ENCODE measurements at regions not wholly inside any gene's neighbourhood (a gene's known extent, or its start where the extent isn't known, plus 50 kb on each side); places are given as distances from the start of the nearest gene placed in this dataset.

- TF ChIP-seq CHD2 (IDR thresholded peaks at IDR 0.05; ENCODE audit: low read length, partially characterized antibody) (no peak), NFIC (IDR thresholded peaks at IDR 0.05; ENCODE audit: borderline replicate concordance) (no peak), FOSL2 (IDR thresholded peaks at IDR 0.05; ENCODE audit: borderline replicate concordance, low read depth) (no peak), FOXJ3 (CRISPR knock-in tag; IDR thresholded peaks at IDR 0.05) (no peak), EP300 (IDR thresholded peaks at IDR 0.05; ENCODE audit: borderline replicate concordance in 1 of 2, low read depth in 1 of 2, low read length in 1 of 2) (no peak), MXI1 (IDR thresholded peaks at IDR 0.05; ENCODE audit: low read depth, low read length) (no peak), JUND (IDR thresholded peaks at IDR 0.05) (no peak), GATA2 (CRISPR knock-in tag; IDR thresholded peaks at IDR 0.05) (no peak), FOXM1 (IDR thresholded peaks at IDR 0.05; ENCODE audit: low read depth) (no peak), POLR2AphosphoS5 (IDR thresholded peaks at IDR 0.05; ENCODE audit: low read depth, low read length) (no peak), GABPA (IDR thresholded peaks at IDR 0.05; ENCODE audit: low read depth) (no peak), RAD21 (IDR thresholded peaks at IDR 0.05; ENCODE audit: low read length) (no peak), SMC3 (IDR thresholded peaks at IDR 0.05; ENCODE audit: low read depth, low read length) (no peak)
- TF ChIP-seq, protein P1, sequence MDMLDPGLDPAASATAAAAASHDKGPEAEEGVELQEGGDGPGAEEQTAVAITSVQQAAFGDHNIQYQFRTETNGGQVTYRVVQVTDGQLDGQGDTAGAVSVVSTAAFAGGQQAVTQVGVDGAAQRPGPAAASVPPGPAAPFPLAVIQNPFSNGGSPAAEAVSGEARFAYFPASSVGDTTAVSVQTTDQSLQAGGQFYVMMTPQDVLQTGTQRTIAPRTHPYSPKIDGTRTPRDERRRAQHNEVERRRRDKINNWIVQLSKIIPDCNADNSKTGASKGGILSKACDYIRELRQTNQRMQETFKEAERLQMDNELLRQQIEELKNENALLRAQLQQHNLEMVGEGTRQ (IDR thresholded peaks at IDR 0.05; ENCODE audit: borderline replicate concordance, low read depth, low read length): no peak
- TF ChIP-seq, protein P2, sequence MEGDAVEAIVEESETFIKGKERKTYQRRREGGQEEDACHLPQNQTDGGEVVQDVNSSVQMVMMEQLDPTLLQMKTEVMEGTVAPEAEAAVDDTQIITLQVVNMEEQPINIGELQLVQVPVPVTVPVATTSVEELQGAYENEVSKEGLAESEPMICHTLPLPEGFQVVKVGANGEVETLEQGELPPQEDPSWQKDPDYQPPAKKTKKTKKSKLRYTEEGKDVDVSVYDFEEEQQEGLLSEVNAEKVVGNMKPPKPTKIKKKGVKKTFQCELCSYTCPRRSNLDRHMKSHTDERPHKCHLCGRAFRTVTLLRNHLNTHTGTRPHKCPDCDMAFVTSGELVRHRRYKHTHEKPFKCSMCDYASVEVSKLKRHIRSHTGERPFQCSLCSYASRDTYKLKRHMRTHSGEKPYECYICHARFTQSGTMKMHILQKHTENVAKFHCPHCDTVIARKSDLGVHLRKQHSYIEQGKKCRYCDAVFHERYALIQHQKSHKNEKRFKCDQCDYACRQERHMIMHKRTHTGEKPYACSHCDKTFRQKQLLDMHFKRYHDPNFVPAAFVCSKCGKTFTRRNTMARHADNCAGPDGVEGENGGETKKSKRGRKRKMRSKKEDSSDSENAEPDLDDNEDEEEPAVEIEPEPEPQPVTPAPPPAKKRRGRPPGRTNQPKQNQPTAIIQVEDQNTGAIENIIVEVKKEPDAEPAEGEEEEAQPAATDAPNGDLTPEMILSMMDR (IDR thresholded peaks at IDR 0.05): no peak
- TF ChIP-seq, protein P3, sequence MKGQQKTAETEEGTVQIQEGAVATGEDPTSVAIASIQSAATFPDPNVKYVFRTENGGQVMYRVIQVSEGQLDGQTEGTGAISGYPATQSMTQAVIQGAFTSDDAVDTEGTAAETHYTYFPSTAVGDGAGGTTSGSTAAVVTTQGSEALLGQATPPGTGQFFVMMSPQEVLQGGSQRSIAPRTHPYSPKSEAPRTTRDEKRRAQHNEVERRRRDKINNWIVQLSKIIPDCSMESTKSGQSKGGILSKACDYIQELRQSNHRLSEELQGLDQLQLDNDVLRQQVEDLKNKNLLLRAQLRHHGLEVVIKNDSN (IDR thresholded peaks at IDR 0.05; ENCODE audit: borderline replicate concordance, low read depth): no peak
- TF ChIP-seq, protein P4, sequence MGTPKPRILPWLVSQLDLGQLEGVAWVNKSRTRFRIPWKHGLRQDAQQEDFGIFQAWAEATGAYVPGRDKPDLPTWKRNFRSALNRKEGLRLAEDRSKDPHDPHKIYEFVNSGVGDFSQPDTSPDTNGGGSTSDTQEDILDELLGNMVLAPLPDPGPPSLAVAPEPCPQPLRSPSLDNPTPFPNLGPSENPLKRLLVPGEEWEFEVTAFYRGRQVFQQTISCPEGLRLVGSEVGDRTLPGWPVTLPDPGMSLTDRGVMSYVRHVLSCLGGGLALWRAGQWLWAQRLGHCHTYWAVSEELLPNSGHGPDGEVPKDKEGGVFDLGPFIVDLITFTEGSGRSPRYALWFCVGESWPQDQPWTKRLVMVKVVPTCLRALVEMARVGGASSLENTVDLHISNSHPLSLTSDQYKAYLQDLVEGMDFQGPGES (IDR thresholded peaks at IDR 0.05; ENCODE audit: low read depth, low read length): no peak
- TF ChIP-seq, protein P5, sequence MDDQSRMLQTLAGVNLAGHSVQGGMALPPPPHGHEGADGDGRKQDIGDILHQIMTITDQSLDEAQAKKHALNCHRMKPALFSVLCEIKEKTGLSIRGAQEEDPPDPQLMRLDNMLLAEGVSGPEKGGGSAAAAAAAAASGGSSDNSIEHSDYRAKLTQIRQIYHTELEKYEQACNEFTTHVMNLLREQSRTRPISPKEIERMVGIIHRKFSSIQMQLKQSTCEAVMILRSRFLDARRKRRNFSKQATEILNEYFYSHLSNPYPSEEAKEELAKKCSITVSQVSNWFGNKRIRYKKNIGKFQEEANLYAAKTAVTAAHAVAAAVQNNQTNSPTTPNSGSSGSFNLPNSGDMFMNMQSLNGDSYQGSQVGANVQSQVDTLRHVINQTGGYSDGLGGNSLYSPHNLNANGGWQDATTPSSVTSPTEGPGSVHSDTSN (IDR thresholded peaks at IDR 0.05): no peak
- TF ChIP-seq, protein P6, sequence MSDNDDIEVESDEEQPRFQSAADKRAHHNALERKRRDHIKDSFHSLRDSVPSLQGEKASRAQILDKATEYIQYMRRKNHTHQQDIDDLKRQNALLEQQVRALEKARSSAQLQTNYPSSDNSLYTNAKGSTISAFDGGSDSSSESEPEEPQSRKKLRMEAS (IDR thresholded peaks at IDR 0.05; ENCODE audit: low read depth): no peak
- Histone ChIP-seq H3K27me3 (ENCODE audit: insufficient read depth) (no peaks in the 10 kb centered on the region), H3K9me2 (no peaks in the 10 kb centered on the region), H3K9me3 (no peaks in the 10 kb centered on the region), H3K4me1 (ENCODE audit: control insufficient read depth in 1 of 2, insufficient read depth in 2 of 2, low read depth in 1 of 2, low read length in 1 of 2) (peaks cover 0 to 16% of the 10 kb centered on the region in 2 experiments; a peak in 2 of 4 replicates), H3K4me2 (no peak overlapping the region), H4K20me1 (ENCODE audit: insufficient read depth) (no peaks in the 10 kb centered on the region), H2AFZ (ENCODE audit: low read depth) (no peak overlapping the region), H3K27ac (ENCODE audit: low read depth in 2 of 2, low read length in 1 of 2) (no peak overlapping the region), H3F3A (replicated peaks; ENCODE audit: insufficient read depth) (no peaks in the 10 kb centered on the region), H3K36me3 (replicated peaks in 1 of 2; ENCODE audit: control insufficient read depth in 1 of 2, insufficient read depth in 2 of 2, low read length in 1 of 2) (peaks cover 0 to 4% of the 10 kb centered on the region in 2 experiments), H3K79me2 (ENCODE audit: insufficient read depth) (no peaks in the 10 kb centered on the region), H3K9ac (no peak overlapping the region), H3K4me3 (ENCODE audit: low read depth in 2 of 2, low read length in 1 of 2) (no peak overlapping the region)
- WGBS (ENCODE audit: low lambda C conversion rate): 98% methylated on average over 1 of the region's 1 CpG
- DNase-seq: no peak
- POLR2A ChIA-PET: no interaction called here
- CTCF ChIA-PET: interaction anchor here (0.7 kb wide), 1 partner anchor 120 kb away, joined by 3 read pairs; no protein-coding TSS in a partner anchor
Measured at GRCh38 chr7:94272821-94273583, 121.7 kb upstream of the COL1A2 start.

Data from SK-N-SH (cell line).